GM18868 (cell line): ENCODE measurements at regions not wholly inside any gene's neighbourhood (a gene's known extent, or its start where the extent isn't known, plus 50 kb on each side); places are given as distances from the start of the nearest gene placed in this dataset.
"Not testable (repeated sequence)": the region's sequence is repeated elsewhere in the genome, so short reads cannot be mapped to it uniquely, and the experiment has no call there.

Experiments used
- ATAC-seq: cut with Tn5 transposase; IDR thresholded peaks from one replicate; pipeline ENCODE4 v1.9.1; 2021; ENCODE audit warnings: mild to moderate bottlenecking, moderate library complexity; ENCODE audit not compliant: unreplicated experiment

DNA sequence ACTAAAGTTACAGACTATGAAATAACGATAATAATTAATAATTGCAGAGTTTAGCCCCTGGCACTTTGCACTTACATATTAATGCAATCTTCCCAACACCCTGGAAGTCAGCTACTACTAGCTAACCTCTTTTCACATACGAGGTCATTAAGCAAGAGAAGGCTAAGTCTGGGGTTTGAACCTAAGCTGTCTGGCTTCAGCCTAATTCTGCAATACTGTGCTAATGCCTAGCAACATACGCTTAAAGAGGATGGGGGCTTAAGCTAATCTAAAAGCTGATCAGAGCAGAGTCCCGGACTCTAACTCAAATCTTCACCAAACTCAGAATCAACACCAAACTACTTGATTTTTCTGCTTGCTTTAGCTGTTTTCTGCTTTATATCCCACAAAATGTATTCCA, 168.7 kb upstream of the GNAI1 start:
- ATAC-seq = no peak

DNA sequence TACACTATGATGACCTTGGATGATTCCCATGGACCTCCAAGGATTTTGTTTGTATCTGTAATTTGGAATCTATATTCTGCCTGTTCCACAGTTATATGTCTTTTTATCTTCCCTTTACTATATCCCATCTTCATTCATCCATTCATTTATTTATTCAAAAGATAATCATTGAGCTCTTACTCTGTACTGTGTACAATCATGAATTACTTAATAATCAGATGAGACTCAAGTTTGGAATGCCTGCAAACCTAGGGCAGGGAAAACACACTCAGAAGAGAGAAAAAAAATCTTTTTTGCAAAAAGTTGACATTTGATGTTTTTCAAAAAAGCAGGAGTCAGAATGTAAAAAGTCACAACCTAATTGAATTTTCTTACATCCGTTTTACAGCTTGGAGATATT, 170.2 kb upstream of the GNAI1 start:
- ATAC-seq = no peak

DNA sequence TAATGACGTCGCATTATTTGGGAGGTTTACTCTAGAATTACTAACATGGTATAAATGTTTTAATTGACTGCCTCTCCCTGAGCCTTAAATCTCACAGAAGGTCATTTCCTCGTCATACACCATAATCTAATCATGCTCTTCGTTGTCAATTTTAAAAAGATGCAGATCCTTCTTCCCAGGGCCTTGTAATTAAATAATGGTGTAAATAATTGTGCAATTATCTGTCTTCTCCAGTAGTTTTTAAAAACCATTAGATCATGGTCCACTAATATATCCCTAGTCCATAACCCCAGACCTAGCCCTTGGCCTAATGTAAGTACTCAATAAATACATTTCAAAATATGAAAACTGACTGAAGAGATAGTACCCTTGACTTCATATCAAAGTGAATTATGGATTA, 181.5 kb upstream of the GNAI1 start:
- no peak for ATAC-seq

DNA sequence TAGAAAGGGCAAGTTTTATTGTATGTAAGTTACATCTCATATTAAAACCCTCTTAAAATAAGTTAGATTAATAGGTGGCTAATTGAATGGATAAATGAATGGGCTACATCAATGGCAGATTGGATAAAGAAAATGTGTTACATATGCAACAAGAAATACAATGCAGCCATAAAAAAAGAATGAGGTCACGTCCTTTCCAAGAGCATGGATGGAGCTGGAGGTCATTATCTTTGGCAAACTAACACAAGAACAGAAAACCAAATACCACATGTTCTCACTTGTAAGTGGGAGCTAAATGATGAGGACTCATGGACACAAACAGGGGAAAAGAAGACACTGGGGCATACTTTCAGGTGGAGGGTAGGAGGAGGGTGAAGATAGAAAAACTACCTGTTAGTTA, 182.2 kb upstream of the GNAI1 start:
- no peak for ATAC-seq

DNA sequence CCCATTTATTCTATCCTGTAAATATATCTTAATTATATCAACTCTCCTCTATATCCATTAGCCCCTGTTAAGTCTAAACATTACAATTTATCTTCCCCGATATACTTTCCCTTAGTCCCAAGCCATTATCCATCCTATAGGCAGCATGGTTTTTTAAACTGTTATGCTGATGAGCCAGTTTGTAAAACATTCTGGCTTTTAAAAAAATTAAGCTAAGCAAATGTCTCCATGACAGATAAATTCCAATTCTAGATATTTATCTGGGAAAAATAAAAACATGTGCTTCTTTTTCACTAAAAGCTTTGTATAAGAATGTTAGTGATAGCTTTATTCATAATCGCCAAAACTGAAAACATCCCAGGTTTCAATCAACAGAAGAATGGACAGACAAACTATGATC, 183.2 kb upstream of the GNAI1 start:
- ATAC-seq = no peak

DNA sequence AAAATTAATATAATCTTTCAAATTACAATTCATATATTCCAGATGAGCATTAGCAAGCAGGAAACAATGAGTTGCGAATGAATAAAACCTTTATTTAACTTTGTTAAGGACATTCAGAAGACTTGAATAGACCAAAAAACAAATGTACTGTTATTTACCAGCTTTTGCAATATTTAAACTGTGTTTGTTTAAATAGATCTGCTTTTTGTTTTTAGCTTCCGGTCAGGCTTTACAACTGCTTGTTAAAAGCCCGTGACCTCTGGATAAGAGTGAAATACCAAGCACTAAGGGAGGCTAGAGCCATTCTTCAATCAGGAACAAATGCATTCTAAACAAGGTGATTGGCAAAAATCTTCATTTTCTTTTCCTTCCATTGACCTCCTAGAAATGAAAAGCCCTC, 184.9 kb upstream of the GNAI1 start:
- ATAC-seq = no peak

DNA sequence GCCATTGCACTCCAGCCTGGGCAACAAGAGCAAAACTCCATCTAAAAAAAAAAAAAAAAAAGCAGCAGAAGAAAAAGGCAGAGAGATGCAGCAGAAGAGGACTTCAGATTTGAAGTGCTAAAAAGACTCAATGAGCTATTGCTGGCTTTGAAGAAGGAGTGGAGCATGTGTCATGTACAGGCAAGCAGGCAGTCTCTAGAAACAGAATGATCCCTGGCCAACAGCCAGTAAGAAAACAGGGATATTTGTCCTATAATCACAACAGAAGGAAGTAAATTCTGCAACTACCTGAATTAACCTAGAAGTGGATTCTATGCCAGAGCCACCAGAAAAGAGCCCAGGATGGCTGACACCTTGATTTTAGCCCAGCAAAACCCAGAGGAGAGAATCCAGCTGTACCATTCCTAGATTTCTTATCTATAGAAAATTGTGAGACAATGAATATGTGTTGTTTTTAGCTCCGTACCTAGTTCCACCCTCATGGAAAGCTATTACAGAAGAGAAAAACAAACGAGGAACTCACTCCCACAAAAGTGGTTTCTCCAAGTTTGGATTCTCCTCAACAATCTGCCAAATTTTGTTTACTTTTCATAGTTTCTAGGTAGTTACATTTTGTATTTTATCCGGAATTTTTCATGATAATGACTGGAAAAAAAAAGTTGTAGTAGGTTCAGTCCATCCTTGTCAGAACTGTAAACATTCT, 198.2 kb upstream of the GNAI1 start:
- ATAC-seq = no peak

DNA sequence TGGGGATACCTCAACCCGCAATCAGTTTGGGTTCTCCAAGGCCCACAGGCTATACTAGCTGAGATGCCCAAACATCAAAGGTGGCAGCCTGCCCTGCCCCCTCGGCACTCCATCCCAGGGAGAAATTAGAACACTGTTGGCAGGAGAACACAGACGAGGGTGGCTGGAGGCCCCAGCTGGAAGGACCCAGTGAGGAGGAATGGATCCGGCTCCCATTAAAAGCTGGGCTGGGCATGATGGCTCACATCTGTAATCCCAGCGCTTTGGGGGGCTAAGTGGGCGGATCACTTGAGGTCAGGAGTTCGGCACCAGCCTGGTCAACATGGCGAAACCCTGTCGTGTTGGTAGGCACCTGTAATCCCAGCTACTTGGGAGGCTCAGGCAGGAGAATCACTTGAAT, 199.9 kb upstream of the GNAI1 start:
- no peak for ATAC-seq

DNA sequence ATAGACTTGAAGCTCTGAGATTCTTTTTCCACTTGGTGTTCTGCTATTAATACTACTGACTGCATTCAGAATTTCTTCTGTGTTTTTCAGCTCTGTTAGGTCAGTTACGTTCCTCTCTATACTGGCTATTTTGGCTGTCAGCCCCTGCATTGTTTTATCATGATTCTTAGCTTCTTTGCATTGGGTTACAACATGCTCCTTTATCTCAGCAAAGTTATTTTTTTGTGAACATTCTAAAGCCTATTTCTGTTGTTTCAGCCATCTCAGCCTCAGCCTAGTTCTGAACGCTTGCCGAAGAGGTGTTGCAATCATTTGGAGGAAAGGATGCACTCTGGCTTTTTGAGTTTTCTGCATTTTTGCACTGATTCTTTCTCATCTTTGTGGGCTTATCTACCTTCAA, 201.5 kb upstream of the GNAI1 start:
- ATAC-seq = no peak

DNA sequence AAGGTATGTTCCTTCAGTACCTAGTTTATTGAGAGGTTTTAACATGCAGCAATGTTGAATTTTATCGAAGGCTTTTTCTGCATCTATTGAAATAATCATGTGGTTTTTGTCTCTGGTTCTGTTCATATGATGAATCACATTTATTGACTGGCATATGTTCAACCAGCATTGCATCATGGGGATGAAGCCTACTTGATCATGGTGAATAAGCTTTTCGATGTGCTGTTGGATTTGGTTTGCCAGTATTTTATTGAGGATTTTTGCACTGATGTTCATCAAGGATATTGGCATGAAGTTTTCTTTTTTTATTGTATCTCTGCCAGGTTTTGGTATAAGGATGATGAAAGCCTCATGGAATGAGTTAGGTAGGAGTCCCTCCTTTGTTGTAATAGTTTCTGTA, 204.0 kb upstream of the GNAI1 start:
- no peak for ATAC-seq

DNA sequence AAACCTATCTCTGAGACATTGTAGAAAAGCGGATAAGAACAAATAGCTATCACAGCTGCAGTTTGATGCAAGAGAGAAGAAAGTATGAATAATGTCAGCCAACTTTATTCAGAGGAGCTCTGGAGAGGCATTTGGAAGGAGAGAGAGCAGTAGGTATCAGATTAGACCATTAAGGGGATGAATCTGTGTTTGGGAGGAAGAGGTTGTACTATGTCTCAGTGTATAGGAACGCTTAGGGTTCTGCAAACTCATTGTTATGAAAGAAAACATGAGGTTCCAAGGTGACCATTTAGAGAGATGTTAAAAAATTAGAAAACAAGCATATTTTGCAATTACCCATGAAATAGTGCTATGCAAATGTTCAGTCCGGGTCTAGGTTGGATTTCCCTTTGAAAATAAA, 207.5 kb upstream of the GNAI1 start:
- no peak for ATAC-seq

DNA sequence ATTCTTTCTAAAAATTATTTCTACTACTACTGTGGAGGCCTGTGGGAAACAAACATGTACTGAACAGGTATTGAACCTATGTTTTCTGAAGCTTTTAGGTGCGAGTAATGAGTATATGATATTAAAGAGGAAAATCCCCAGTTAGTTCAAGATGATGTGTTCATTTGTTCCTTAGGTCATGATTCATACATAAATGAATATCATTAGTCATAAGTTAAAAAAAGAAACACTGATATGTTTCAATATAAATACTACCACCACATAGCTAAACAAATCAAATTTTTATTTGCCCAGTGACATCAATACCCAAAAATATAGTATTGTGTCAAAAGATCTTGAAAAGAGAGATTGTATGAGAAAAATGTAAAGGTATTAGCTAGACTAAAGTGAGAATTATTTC, 210.7 kb upstream of the GNAI1 start:
- no peak for ATAC-seq

DNA sequence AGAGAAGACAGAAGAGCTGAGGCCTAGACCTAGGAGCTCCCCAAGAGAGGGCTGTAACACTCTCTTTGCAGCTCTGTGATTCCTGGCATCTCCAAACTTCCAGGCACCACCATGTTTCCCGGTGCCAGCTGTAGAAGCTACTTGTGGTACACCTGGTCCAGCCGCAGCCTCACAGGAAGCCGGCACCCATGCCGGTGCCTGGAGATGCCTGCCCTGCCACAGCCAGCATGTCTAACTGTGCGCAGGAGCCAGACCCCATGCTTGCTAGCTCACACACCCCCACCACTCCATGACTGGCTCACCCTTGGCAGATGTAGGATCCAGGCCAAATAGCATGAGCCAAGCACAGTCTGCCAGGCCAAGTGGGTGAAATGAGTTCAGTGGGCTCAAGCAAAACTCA, 211.7 kb upstream of the GNAI1 start:
- ATAC-seq = no peak

DNA sequence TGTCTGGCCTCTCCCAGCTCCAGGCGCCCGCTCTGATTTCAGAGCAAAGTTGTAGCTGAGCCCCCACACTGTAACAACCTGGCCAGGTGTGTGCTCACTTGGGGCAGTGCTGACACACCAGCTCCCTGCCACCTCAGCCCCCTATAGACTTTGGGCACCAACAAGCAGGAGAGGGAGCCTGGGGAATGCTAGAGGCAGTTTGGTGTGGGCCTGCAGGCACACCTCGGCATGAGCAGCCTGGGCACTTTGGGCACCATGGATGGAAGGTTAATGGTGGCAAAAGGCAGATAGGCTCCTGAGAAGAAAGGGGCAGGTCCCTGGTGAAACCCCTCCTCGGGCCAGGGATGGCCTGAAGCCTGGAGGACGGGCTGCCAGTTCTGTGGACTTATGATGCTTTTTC, 212.7 kb upstream of the GNAI1 start:
- no peak for ATAC-seq

DNA sequence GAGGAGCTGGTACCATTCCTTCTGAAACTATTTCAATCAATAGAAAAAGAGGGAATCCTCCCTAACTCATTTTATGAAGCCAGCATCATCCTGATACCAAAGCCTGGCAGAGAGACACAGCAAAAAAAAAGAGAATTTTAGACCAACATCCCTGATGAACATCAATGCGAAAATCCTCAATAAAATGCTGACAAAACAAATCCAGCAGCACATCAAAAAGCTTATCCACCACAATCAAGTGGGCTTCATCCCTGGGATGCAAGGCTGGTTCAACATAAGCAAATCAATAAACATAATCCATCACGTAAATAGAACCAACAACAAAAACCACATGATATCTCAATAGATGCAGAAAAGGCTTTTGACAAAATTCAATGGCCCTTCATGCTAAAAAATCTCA, 216.0 kb upstream of the GNAI1 start:
- not testable (repeated sequence) for ATAC-seq

DNA sequence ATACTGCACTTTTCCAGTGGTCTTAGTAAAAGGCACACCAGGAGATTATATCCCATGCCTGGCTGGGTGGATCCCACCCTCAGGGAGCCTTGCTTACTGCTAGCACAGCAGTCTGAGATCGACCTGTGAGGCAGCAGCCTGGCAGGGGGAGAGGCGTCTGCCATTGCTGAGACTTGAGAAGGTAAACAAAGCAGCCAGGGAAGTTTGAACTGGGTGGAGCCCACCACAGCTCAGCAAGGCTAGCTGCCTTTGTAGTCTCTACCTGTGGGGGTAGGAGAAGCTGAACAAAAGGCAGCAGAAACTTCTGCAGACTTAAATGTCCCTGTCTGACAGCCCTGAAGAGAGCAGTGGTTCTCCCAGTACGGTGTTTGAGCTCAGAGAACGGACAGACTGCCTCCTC, 219.3 kb upstream of the GNAI1 start:
- ATAC-seq = not testable (repeated sequence)

DNA sequence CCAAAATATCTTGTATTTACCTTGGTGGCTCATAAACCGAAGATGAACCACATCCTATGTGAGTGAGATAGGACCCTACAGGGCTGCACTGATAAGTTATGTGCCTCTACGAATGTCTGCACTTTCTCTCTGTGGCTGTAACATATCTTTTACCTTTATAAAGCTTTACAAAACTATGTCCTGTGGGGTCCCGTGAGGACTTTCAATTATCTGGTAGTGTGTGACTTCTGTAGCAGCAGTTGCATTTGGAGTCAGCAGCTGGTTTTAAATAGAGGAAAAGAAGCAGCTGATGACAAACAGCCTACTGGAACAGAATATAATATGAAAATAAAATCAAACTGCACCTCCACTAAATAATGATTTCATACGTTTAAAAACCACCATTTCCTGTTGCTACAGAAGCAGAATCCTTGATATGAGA, 222.4 kb upstream of the GNAI1 start:
- no peak for ATAC-seq

DNA sequence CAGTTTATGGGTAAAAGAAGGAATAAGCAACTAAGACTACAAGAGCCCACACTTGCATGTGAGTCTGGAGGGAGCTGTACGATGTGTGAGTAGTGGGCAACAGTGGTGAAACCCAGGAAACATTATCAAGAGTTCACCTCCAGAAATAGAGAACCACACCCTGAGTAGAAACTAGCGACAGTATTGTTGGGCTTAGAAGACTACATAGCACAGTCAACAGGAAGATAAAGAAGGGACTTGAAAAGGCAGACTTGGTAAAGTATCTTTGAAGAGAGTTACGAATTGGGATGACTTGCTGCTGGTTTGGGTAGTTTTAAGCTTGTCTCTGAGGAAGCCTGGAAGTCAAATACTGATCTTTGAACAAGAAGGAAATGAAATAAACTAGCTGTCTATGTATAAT, 223.2 kb upstream of the GNAI1 start:
- ATAC-seq = no peak

DNA sequence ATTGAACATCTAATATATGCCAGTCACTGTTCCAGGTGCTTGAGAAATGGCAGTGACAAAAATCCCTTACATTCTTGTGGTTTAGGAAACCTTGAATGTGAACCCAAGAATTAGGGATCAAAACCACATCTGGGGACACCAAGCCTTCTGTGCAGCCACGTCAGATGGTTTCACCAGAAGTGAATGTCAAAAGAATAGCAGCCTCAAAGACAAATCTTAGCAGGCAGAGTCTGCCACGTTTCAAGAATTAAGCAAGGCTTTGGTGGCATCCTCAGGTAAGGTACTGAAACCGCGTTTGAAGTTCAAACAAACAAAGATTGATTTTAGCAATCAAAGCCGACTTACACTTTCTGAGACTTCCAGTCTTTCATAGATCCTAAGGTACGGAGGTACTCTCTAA, 225.5 kb upstream of the GNAI1 start:
- no peak for ATAC-seq

DNA sequence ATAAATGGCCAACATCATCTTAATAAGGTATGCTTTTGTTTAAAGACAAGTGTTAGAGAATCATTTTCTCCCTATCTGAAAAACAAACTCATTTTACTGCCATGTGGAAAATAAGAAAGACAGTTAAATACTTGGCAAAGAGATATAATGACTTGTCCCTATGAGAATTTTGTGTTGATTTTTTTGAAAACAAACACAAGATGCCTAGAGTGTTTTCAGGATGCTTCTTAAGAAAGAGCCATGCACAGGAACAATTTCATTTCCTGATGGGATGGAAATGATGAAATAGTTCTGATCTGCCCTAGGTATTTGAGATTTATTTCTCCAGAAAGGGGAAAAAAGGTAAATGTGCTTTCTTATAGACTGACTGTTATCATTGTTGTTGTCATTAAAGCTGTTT, 237.5 kb upstream of the GNAI1 start:
- ATAC-seq = no peak

DNA sequence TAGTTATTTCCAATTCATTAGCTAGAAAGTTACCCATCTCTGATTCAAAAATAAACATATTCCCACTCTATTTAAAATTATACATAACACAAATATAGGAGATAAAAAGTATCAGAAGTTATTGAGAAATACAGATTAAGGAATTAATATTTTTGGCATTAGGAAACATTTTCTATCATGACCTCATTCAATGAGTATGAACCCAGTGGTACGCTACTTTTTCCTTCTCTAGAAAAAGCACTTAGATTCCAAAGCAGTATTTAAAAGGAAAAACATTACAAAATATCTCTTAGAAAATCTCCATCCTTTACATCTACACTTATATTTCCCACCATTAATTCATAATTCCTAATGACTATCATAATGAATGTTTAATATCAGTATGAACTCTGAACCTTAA, 240.6 kb upstream of the GNAI1 start:
- no peak for ATAC-seq

DNA sequence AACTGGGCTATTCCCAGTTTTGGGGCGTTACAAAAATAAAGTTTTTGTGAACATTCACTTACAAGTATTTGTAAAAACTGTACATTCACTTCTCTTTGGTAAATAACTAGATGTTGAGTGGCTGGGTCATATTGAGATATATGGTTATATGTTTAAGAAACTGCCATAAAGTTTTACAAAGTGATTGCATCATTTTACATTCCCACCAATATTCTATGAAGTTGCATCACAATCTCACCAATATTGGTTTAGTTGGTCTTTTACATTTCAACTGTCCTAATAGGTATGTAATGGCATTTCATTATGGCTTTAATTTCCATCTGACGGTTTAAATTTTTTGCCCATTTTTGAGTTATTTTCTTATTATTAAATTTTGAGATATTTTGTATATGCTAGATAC, 251.7 kb upstream of the GNAI1 start:
- ATAC-seq = no peak

DNA sequence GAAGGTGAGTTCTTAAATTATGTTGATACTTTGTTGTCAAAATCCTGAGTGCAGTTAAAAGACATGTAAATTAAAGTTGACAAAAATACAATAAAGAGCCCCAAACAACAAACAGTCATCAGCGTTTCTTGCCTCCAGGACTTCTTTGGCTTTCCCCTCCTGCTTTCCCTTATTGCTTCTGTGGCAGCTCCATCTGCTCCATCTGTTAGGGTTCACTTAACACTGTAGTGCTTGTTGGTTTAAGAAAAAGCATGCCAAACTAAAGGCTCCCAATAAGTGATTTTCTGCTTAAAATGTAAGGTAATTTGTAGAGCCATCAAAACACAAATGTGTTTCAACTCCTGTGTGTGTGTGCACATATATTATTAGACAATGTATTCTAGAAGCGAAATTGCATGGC, 254.3 kb upstream of the GNAI1 start:
- no peak for ATAC-seq
